ENCODE measurements at regions not wholly inside any gene's neighbourhood (a gene's known extent, or its start where the extent isn't known, plus 50 kb on each side); places are given as distances from the start of the nearest gene placed in this dataset.

GRCh38 chr1:232519186-232519585 is 110.7 kb downstream of the SIPA1L2 start:
- DNase-seq (ENCODE audit: low spot score) = no peak

GRCh38 chr1:232518349-232518748 is 111.6 kb downstream of the SIPA1L2 start:
- DNase-seq (ENCODE audit: low spot score) = no peak

- DNase-seq (ENCODE audit: low spot score) = no peak
Observed at GRCh38 chr1:232517204-232517603, 112.7 kb downstream of the SIPA1L2 start.

- DNase-seq (ENCODE audit: low spot score) = no peak
Observed at GRCh38 chr1:232515706-232516105, 114.2 kb downstream of the SIPA1L2 start.

GRCh38 chr1:232512712-232513111 is 117.2 kb downstream of the SIPA1L2 start:
- no peak for DNase-seq (ENCODE audit: low spot score)

- no peak for DNase-seq (ENCODE audit: low spot score)
Observed at GRCh38 chr1:232511172-232511571, 118.8 kb downstream of the SIPA1L2 start.

GRCh38 chr1:232510367-232511110 is 119.4 kb downstream of the SIPA1L2 start:
- DNase-seq (ENCODE audit: low spot score) = no peak

- no peak for DNase-seq (ENCODE audit: low spot score)
Observed at GRCh38 chr1:232509570-232509969, 120.4 kb downstream of the SIPA1L2 start.

- DNase-seq (ENCODE audit: low spot score) = no peak
Observed at GRCh38 chr1:232508130-232508701, 121.7 kb downstream of the SIPA1L2 start.

- DNase-seq (ENCODE audit: low spot score) = no peak
Observed at GRCh38 chr1:232507571-232507970, 122.4 kb downstream of the SIPA1L2 start.

GRCh38 chr1:232505884-232506283 is 124.0 kb downstream of the SIPA1L2 start:
- DNase-seq (ENCODE audit: low spot score) = no peak

- no peak for DNase-seq (ENCODE audit: low spot score)
Observed at GRCh38 chr1:232504651-232505050, 125.3 kb downstream of the SIPA1L2 start.

- DNase-seq (ENCODE audit: low spot score) = no peak
Observed at GRCh38 chr1:232503497-232503896, 126.4 kb downstream of the SIPA1L2 start.

GRCh38 chr1:232501854-232502253 is 128.1 kb downstream of the SIPA1L2 start:
- no peak for DNase-seq (ENCODE audit: low spot score)

GRCh38 chr1:232499188-232499587 is 130.7 kb downstream of the SIPA1L2 start:
- DNase-seq (ENCODE audit: low spot score) = no peak

- no peak for DNase-seq (ENCODE audit: low spot score)
Observed at GRCh38 chr1:232493869-232494268, 136.1 kb downstream of the SIPA1L2 start.

- DNase-seq (ENCODE audit: low spot score) = no peak
Observed at GRCh38 chr1:232489256-232489655, 140.7 kb downstream of the SIPA1L2 start.

GRCh38 chr1:232487236-232487635 is 142.7 kb downstream of the SIPA1L2 start:
- DNase-seq (ENCODE audit: low spot score) = no peak

- DNase-seq (ENCODE audit: low spot score) = no peak
Observed at GRCh38 chr1:232486454-232487207, 143.3 kb downstream of the SIPA1L2 start.

- DNase-seq (ENCODE audit: low spot score) = no peak
Observed at GRCh38 chr1:232486006-232486405, 143.9 kb downstream of the SIPA1L2 start.

- DNase-seq (ENCODE audit: low spot score) = no peak
Observed at GRCh38 chr1:232484856-232485255, 145.1 kb downstream of the SIPA1L2 start.

- no peak for DNase-seq (ENCODE audit: low spot score)
Observed at GRCh38 chr1:232483826-232484225, 146.1 kb downstream of the SIPA1L2 start.

GRCh38 chr1:232481091-232481490 is 148.8 kb downstream of the SIPA1L2 start:
- no peak for DNase-seq (ENCODE audit: low spot score)

Data from D341Med (cell line).